H1 (cell line): ENCODE measurements at regions not wholly inside any gene's neighbourhood (a gene's known extent, or its start where the extent isn't known, plus 50 kb on each side); places are given as distances from the start of the nearest gene placed in this dataset.

Source experiments
- BACH1 ChIP-seq: IDR thresholded peaks from 2 replicates; pipeline ENCODE4 v1.6.1; 2012; ENCODE audit warnings: low read length, improper control_type of control experiment
- CBX5 ChIP-seq: fragments of 300-800, 300-1000 bp; sonication (generic); IDR thresholded peaks from 2 replicates; pipeline ENCODE4 v1.7.1; 2016; ENCODE audit warnings: antibody characterized with exemption, low read length, low read depth
- FOSL1 ChIP-seq: IDR thresholded peaks from 2 replicates; pipeline ENCODE4 v1.6.1; 2011; ENCODE audit warnings: mild to moderate bottlenecking, low read depth, low read length, moderate library complexity; ENCODE audit not compliant: insufficient read depth
- GABPA ChIP-seq: IDR thresholded peaks from 2 replicates; pipeline ENCODE4 v1.6.1; 2011; ENCODE audit warnings: mild to moderate bottlenecking, low read length, moderate library complexity, borderline replicate concordance; ENCODE audit not compliant: insufficient read depth
- GTF2F1 ChIP-seq: IDR thresholded peaks from 2 replicates; pipeline ENCODE4 v1.6.1; 2012; ENCODE audit warnings: low read depth, low read length, improper control_type of control experiment, borderline replicate concordance
- HDAC6 ChIP-seq: IDR thresholded peaks from one replicate; pipeline ENCODE4 v1.7.1; 2012; ENCODE audit warnings: low read depth, mild to moderate bottlenecking, inconsistent platforms, low read length, moderate library complexity
- JUND ChIP-seq: IDR thresholded peaks from 2 replicates; pipeline ENCODE4 v1.6.1; 2011; ENCODE audit warnings: mild to moderate bottlenecking, improper control_type of control experiment, low read length
- KDM1A ChIP-seq: fragments of 200-600, 300-600 bp; sonication (generic); IDR thresholded peaks from 2 replicates; pipeline ENCODE4 v1.7.1; 2016; ENCODE audit warnings: mild to moderate bottlenecking, low read length, borderline replicate concordance
- RBBP5 ChIP-seq: IDR thresholded peaks from 2 replicates; pipeline ENCODE4 v1.7.1; 2012; ENCODE audit warnings: low read depth, mild to moderate bottlenecking, inconsistent platforms, low read length, moderate library complexity, borderline replicate concordance
- SAP30 ChIP-seq: fragments of 300-600 bp; sonication (generic); IDR thresholded peaks from 2 replicates; pipeline ENCODE4 v1.7.1; 2012; ENCODE audit warnings: low read length, moderate library complexity, mild to moderate bottlenecking, inconsistent platforms; ENCODE audit not compliant: insufficient read depth, insufficient replicate concordance
- SIN3A ChIP-seq, 2 experiments: IDR thresholded peaks in 1 of 2; conservative IDR thresholded peaks in 1 of 2; 2 replicates each; pipeline ENCODE4 v1.6.1; 2011 to 2012; ENCODE audit warnings: low read length in 2 of 2, improper control_type of control experiment in 1 of 2, low read depth in 1 of 2, mild to moderate bottlenecking in 1 of 2
- TF ChIP-seq, protein P1 (sequence below): fragments of 300-600 bp; sonication (generic); IDR thresholded peaks from 2 replicates; pipeline ENCODE4 v1.7.1; 2012; ENCODE audit warnings: low read length, moderate library complexity, mild to moderate bottlenecking, inconsistent platforms; ENCODE audit not compliant: insufficient replicate concordance

DNA sequence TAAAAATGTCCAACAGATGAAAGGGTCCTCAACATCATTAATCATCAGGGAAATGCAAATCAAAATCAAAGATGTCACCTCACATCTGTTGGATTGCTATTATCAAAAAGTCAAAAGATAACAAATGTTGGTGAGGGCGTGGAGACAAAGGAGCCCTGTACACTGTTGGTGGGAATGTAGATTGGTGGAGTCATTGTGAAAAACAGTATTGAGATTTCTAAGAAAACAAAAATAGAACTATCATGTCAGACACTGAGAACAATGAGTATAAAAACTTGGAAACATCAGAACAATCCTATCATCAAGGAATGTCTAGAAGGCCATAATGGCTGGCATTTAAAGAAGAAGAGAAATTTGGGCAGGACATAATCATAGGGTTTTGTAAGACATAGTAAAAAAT lies 209.2 kb upstream of the PTGFR start (continued):
- TF ChIP-seq, protein P1, sequence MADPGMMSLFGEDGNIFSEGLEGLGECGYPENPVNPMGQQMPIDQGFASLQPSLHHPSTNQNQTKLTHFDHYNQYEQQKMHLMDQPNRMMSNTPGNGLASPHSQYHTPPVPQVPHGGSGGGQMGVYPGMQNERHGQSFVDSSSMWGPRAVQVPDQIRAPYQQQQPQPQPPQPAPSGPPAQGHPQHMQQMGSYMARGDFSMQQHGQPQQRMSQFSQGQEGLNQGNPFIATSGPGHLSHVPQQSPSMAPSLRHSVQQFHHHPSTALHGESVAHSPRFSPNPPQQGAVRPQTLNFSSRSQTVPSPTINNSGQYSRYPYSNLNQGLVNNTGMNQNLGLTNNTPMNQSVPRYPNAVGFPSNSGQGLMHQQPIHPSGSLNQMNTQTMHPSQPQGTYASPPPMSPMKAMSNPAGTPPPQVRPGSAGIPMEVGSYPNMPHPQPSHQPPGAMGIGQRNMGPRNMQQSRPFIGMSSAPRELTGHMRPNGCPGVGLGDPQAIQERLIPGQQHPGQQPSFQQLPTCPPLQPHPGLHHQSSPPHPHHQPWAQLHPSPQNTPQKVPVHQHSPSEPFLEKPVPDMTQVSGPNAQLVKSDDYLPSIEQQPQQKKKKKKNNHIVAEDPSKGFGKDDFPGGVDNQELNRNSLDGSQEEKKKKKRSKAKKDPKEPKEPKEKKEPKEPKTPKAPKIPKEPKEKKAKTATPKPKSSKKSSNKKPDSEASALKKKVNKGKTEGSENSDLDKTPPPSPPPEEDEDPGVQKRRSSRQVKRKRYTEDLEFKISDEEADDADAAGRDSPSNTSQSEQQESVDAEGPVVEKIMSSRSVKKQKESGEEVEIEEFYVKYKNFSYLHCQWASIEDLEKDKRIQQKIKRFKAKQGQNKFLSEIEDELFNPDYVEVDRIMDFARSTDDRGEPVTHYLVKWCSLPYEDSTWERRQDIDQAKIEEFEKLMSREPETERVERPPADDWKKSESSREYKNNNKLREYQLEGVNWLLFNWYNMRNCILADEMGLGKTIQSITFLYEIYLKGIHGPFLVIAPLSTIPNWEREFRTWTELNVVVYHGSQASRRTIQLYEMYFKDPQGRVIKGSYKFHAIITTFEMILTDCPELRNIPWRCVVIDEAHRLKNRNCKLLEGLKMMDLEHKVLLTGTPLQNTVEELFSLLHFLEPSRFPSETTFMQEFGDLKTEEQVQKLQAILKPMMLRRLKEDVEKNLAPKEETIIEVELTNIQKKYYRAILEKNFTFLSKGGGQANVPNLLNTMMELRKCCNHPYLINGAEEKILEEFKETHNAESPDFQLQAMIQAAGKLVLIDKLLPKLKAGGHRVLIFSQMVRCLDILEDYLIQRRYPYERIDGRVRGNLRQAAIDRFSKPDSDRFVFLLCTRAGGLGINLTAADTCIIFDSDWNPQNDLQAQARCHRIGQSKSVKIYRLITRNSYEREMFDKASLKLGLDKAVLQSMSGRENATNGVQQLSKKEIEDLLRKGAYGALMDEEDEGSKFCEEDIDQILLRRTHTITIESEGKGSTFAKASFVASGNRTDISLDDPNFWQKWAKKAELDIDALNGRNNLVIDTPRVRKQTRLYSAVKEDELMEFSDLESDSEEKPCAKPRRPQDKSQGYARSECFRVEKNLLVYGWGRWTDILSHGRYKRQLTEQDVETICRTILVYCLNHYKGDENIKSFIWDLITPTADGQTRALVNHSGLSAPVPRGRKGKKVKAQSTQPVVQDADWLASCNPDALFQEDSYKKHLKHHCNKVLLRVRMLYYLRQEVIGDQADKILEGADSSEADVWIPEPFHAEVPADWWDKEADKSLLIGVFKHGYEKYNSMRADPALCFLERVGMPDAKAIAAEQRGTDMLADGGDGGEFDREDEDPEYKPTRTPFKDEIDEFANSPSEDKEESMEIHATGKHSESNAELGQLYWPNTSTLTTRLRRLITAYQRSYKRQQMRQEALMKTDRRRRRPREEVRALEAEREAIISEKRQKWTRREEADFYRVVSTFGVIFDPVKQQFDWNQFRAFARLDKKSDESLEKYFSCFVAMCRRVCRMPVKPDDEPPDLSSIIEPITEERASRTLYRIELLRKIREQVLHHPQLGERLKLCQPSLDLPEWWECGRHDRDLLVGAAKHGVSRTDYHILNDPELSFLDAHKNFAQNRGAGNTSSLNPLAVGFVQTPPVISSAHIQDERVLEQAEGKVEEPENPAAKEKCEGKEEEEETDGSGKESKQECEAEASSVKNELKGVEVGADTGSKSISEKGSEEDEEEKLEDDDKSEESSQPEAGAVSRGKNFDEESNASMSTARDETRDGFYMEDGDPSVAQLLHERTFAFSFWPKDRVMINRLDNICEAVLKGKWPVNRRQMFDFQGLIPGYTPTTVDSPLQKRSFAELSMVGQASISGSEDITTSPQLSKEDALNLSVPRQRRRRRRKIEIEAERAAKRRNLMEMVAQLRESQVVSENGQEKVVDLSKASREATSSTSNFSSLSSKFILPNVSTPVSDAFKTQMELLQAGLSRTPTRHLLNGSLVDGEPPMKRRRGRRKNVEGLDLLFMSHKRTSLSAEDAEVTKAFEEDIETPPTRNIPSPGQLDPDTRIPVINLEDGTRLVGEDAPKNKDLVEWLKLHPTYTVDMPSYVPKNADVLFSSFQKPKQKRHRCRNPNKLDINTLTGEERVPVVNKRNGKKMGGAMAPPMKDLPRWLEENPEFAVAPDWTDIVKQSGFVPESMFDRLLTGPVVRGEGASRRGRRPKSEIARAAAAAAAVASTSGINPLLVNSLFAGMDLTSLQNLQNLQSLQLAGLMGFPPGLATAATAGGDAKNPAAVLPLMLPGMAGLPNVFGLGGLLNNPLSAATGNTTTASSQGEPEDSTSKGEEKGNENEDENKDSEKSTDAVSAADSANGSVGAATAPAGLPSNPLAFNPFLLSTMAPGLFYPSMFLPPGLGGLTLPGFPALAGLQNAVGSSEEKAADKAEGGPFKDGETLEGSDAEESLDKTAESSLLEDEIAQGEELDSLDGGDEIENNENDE: no peak
- no peak for TF ChIP-seq HDAC6
- TF ChIP-seq RBBP5: no peak
- TF ChIP-seq BACH1: no peak
- no peak for TF ChIP-seq CBX5
- no peak for TF ChIP-seq SAP30
- no peak for TF ChIP-seq SIN3A (conservative IDR thresholded peaks at IDR 0.05 in 1 of 2, IDR thresholded peaks at IDR 0.05 in 1 of 2; ENCODE audit: low read depth in 1 of 2, low read length in 2 of 2)
- TF ChIP-seq FOSL1: no peak
- no peak for TF ChIP-seq GTF2F1
- no peak for TF ChIP-seq JUND
- TF ChIP-seq KDM1A: no peak
- no peak for TF ChIP-seq GABPA
